ENCODE measurements at regions not wholly inside any gene's neighbourhood (a gene's known extent, or its start where the extent isn't known, plus 50 kb on each side); places are given as distances from the start of the nearest gene placed in this dataset.

DNA sequence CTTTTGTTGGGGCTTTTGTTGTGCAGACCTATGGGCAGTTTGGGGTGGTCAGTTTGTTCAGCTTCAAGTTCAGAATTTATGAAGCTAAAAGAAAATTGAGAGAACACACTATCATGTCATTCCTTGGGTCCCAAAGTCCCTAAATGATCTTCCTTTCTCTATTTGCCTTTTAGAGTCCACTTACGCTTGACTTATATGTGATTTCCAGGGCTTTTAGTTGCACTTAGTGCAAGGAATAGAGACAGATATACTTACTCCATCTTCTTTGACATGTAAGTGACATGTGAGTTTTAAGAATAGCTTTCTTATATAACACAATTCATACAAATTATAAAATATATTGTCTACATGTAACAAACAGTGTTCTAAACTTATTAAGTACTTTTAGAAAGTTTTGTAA lies 660.1 kb upstream of the SLITRK1 start:
- TF ChIP-seq CTCF (IDR thresholded peaks at IDR 0.05) (no peak), POLR2AphosphoS5 (IDR thresholded peaks at IDR 0.05) (no peak)

All from breast epithelium (tissue), 3 donors.